ENCODE measurements at regions not wholly inside any gene's neighbourhood (a gene's known extent, or its start where the extent isn't known, plus 50 kb on each side); places are given as distances from the start of the nearest gene placed in this dataset.

DNA sequence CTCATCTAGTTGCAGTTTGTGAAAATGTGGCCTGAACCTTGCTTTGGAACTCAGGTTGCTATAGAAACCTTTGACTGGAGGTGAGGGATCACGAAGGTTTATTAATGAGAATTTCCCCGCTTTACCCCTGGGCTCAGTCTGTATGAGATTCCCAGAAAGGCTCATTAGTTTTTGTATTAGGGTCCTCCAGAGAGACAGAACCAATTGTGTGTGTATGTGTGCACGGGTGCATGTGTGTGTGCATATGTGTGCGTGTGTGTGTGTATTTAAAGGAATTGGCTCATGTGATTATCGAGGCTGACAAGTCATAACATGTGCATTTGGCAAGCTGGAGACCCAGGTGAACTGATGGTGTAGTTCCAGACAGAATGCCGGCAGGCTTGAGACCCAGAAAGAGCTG is 113.8 kb upstream of the DLX2 start:
- H3K4me3 ChIP-seq (ENCODE audit: low read depth, low read length) = no peak overlapping the region
- TF ChIP-seq, protein P1, sequence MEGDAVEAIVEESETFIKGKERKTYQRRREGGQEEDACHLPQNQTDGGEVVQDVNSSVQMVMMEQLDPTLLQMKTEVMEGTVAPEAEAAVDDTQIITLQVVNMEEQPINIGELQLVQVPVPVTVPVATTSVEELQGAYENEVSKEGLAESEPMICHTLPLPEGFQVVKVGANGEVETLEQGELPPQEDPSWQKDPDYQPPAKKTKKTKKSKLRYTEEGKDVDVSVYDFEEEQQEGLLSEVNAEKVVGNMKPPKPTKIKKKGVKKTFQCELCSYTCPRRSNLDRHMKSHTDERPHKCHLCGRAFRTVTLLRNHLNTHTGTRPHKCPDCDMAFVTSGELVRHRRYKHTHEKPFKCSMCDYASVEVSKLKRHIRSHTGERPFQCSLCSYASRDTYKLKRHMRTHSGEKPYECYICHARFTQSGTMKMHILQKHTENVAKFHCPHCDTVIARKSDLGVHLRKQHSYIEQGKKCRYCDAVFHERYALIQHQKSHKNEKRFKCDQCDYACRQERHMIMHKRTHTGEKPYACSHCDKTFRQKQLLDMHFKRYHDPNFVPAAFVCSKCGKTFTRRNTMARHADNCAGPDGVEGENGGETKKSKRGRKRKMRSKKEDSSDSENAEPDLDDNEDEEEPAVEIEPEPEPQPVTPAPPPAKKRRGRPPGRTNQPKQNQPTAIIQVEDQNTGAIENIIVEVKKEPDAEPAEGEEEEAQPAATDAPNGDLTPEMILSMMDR (conservative IDR thresholded peaks at IDR 0.05; ENCODE audit: low read depth, low read length) = no peak
- no peak for DNase-seq (ENCODE audit: low read depth)

GRCh38 chr2:172219201-172219600 is 116.5 kb upstream of the DLX2 start:
- TF ChIP-seq, protein P1 (conservative IDR thresholded peaks at IDR 0.05; ENCODE audit: low read depth, low read length) = no peak
- DNase-seq (ENCODE audit: low read depth) = no peak

GRCh38 chr2:172220121-172220520 is 117.4 kb upstream of the DLX2 start:
- no peak for DNase-seq (ENCODE audit: low read depth)
- H3K4me3 ChIP-seq (ENCODE audit: low read depth, low read length) = no peak overlapping the region
- TF ChIP-seq, protein P1 (conservative IDR thresholded peaks at IDR 0.05; ENCODE audit: low read depth, low read length) = no peak

More at GRCh38 chr2:172219201-172219600, 116.5 kb upstream of the DLX2 start:
- no peak overlapping the region for H3K4me3 ChIP-seq (ENCODE audit: low read depth, low read length)

- H3K4me3 ChIP-seq (ENCODE audit: low read depth, low read length) = no peak overlapping the region
- no peak for DNase-seq (ENCODE audit: low read depth)
- TF ChIP-seq, protein P1 (conservative IDR thresholded peaks at IDR 0.05; ENCODE audit: low read depth, low read length) = no peak
Measured at GRCh38 chr2:172223601-172224054, 120.9 kb upstream of the DLX2 start.

GRCh38 chr2:172225786-172226185 is 123.1 kb upstream of the DLX2 start:
- H3K4me3 ChIP-seq (ENCODE audit: low read depth, low read length) = no peak overlapping the region
- TF ChIP-seq, protein P1 (conservative IDR thresholded peaks at IDR 0.05; ENCODE audit: low read depth, low read length) = no peak
- no peak for DNase-seq (ENCODE audit: low read depth)

- no peak overlapping the region for H3K4me3 ChIP-seq (ENCODE audit: low read depth, low read length)
- no peak for DNase-seq (ENCODE audit: low read depth)
- TF ChIP-seq, protein P1 (conservative IDR thresholded peaks at IDR 0.05; ENCODE audit: low read depth, low read length) = no peak
Measured at GRCh38 chr2:172226244-172227061, 123.8 kb upstream of the DLX2 start.

- no peak for DNase-seq (ENCODE audit: low read depth)
- TF ChIP-seq, protein P1 (conservative IDR thresholded peaks at IDR 0.05; ENCODE audit: low read depth, low read length) = no peak
- H3K4me3 ChIP-seq (ENCODE audit: low read depth, low read length) = no peak overlapping the region
Measured at GRCh38 chr2:172227719-172228118, 125.0 kb upstream of the DLX2 start.

Data from choroid plexus epithelial cell (primary cell).